Mesendoderm (in vitro differentiated cells): ENCODE measurements at regions not wholly inside any gene's neighbourhood (a gene's known extent, or its start where the extent isn't known, plus 50 kb on each side); places are given as distances from the start of the nearest gene placed in this dataset.

ENCODE experiments used
- DNase-seq: peaks from one replicate; pipeline ENCODE4 v3.0.0; 2013
- H2AK5ac ChIP-seq: 2 replicates; pipeline ENCODE4 v1.6.1; 2013; ENCODE audit warnings: low read length, inconsistent platforms
- H2BK120ac ChIP-seq: 2 replicates; pipeline ENCODE4 v1.6.1; 2013; ENCODE audit warnings: low read depth, mild to moderate bottlenecking, low read length, moderate library complexity, mixed read lengths
- H2BK15ac ChIP-seq: replicated peaks from 2 replicates; pipeline ENCODE4 v1.6.1; 2013; ENCODE audit warnings: low read depth, mild to moderate bottlenecking, moderate library complexity
- H2BK5ac ChIP-seq: 2 replicates; pipeline ENCODE4 v1.6.1; 2013; ENCODE audit warnings: low read length, inconsistent platforms
- H3K18ac ChIP-seq: 2 replicates; pipeline ENCODE4 v1.6.1; 2013; ENCODE audit warnings: mild to moderate bottlenecking, low read length, mixed read lengths
- H3K23ac ChIP-seq: one replicate; pipeline ENCODE4 v1.6.1; 2013; ENCODE audit warnings: low read length
- H3K27ac ChIP-seq: 2 replicates; pipeline ENCODE4 v1.5.1; 2013; ENCODE audit warnings: low read depth, mild to moderate bottlenecking, inconsistent platforms, low read length, moderate library complexity
- H3K27me3 ChIP-seq: 2 replicates; pipeline ENCODE4 v1.6.1; 2013; ENCODE audit warnings: low read length, control low read depth, mild to moderate bottlenecking, inconsistent platforms; ENCODE audit not compliant: insufficient read depth, poor library complexity
- H3K36me3 ChIP-seq: 2 replicates; pipeline ENCODE4 v1.6.1; 2013; ENCODE audit warnings: low read length, inconsistent platforms; ENCODE audit not compliant: control insufficient read depth, insufficient read depth
- H3K4ac ChIP-seq: one replicate; pipeline ENCODE4 v1.6.1; 2013; ENCODE audit warnings: low read depth, mild to moderate bottlenecking, low read length, moderate library complexity
- H3K4me1 ChIP-seq: 2 replicates; pipeline ENCODE4 v1.6.1; 2013; ENCODE audit warnings: low read depth, low read length, inconsistent platforms; ENCODE audit not compliant: control insufficient read depth
- H3K4me2 ChIP-seq: 2 replicates; pipeline ENCODE4 v1.6.1; 2013; ENCODE audit warnings: low read length
- H3K4me3 ChIP-seq: 2 replicates; pipeline ENCODE4 v1.5.1; 2013; ENCODE audit warnings: mild to moderate bottlenecking, low read length
- H3K56ac ChIP-seq: one replicate; pipeline ENCODE4 v1.6.1; 2013; ENCODE audit warnings: low read length
- H3K79me1 ChIP-seq: 2 replicates; pipeline ENCODE4 v1.6.1; 2013; ENCODE audit warnings: low read length, inconsistent platforms
- H3K79me2 ChIP-seq: 2 replicates; pipeline ENCODE4 v1.6.1; 2013; ENCODE audit warnings: mild to moderate bottlenecking, low read length; ENCODE audit not compliant: control insufficient read depth, insufficient read depth
- H3K9ac ChIP-seq: 2 replicates; pipeline ENCODE4 v1.6.1; 2013; ENCODE audit warnings: low read length, inconsistent platforms
- H4K5ac ChIP-seq: one replicate; pipeline ENCODE4 v1.6.1; 2013; ENCODE audit warnings: low read length
- H4K8ac ChIP-seq: one replicate; pipeline ENCODE4 v1.6.1; 2013; ENCODE audit warnings: low read depth, mild to moderate bottlenecking, control low read depth, low read length, moderate library complexity
- WGBS: extraction: QIAGEN DNeasy Blood & Tissue Kit; methylation state at CpG from one replicate; pipeline ENCODE4 v1.1.7; 2013; ENCODE audit warnings: low lambda C conversion rate, missing lambda C conversion rate; ENCODE audit not compliant: insufficient coverage; ENCODE audit errors: extremely low coverage; 5-methylcytosine and 5-hydroxymethylcytosine counted together

GRCh38 chr2:187078297-187078696, 229.3 kb upstream of the ZSWIM2 start:
- Histone ChIP-seq H3K27me3 (no peaks in the 10 kb centered on the region), H3K36me3 (no peaks in the 10 kb centered on the region), H3K4me2 (no peak overlapping the region), H3K4me1 (no peaks in the 10 kb centered on the region), H4K5ac (no peak overlapping the region), H2BK120ac (no peak overlapping the region), H3K79me2 (no peaks in the 10 kb centered on the region), H3K79me1 (no peaks in the 10 kb centered on the region), H3K18ac (no peak overlapping the region), H3K9ac (no peak overlapping the region), H3K4ac (no peak overlapping the region), H2BK5ac (no peak overlapping the region), H2BK15ac (no peak overlapping the region), H4K8ac (no peak overlapping the region), H3K4me3 (no peak overlapping the region), H3K56ac (no peak overlapping the region), H3K23ac (no peak overlapping the region), H2AK5ac (no peak overlapping the region), H3K27ac (no peak overlapping the region)
- DNase-seq, result peak; percentile 2
- WGBS, result no CpG with 5 or more reads among the region's 1 CpG

GRCh38 chr2:187075671-187076070, 226.7 kb upstream of the ZSWIM2 start:
- H3K9ac ChIP-seq, result no peak overlapping the region
- no peak overlapping the region for H3K56ac ChIP-seq
- no peaks in the 10 kb centered on the region for H3K36me3 ChIP-seq
- no peaks in the 10 kb centered on the region for H3K79me1 ChIP-seq
- no peak overlapping the region for H3K23ac ChIP-seq
- H3K27ac ChIP-seq, result no peak overlapping the region
- H3K4me2 ChIP-seq, result no peak overlapping the region
- H4K5ac ChIP-seq, result no peak overlapping the region
- no peaks in the 10 kb centered on the region for H3K79me2 ChIP-seq
- H3K4ac ChIP-seq, result no peak overlapping the region
- H3K27me3 ChIP-seq, result no peaks in the 10 kb centered on the region
- H3K18ac ChIP-seq, result no peak overlapping the region
- no CpG with 5 or more reads among the region's 4 CpGs for WGBS
- H2AK5ac ChIP-seq, result no peak overlapping the region
- H2BK120ac ChIP-seq, result no peak overlapping the region
- no peak overlapping the region for H3K4me3 ChIP-seq
- no peaks in the 10 kb centered on the region for H3K4me1 ChIP-seq
- DNase-seq, result no peak
- no peak overlapping the region for H4K8ac ChIP-seq
- no peak overlapping the region for H2BK15ac ChIP-seq
- no peak overlapping the region for H2BK5ac ChIP-seq

- H3K4ac ChIP-seq, result no peak overlapping the region
- H3K4me1 ChIP-seq, result no peaks in the 10 kb centered on the region
- no peak overlapping the region for H3K18ac ChIP-seq
- H3K27ac ChIP-seq, result no peak overlapping the region
- no peak overlapping the region for H2BK120ac ChIP-seq
- DNase-seq, result no peak
- no peaks in the 10 kb centered on the region for H3K27me3 ChIP-seq
- H3K23ac ChIP-seq, result no peak overlapping the region
- H2BK15ac ChIP-seq, result no peak overlapping the region
- H2AK5ac ChIP-seq, result no peak overlapping the region
- no peak overlapping the region for H3K56ac ChIP-seq
- no CpG with 5 or more reads among the region's 4 CpGs for WGBS
- no peak overlapping the region for H3K9ac ChIP-seq
- no peak overlapping the region for H3K4me2 ChIP-seq
- H4K8ac ChIP-seq, result no peak overlapping the region
- H3K79me2 ChIP-seq, result no peaks in the 10 kb centered on the region
- H3K36me3 ChIP-seq, result no peaks in the 10 kb centered on the region
- no peaks in the 10 kb centered on the region for H3K79me1 ChIP-seq
- no peak overlapping the region for H4K5ac ChIP-seq
- H2BK5ac ChIP-seq, result no peak overlapping the region
- H3K4me3 ChIP-seq, result no peak overlapping the region
These were observed 226.2 kb upstream of the ZSWIM2 start for GRCh38 chr2:187075199-187075635.

- H3K56ac ChIP-seq, result no peak overlapping the region
- no peak overlapping the region for H3K23ac ChIP-seq
- H4K8ac ChIP-seq, result no peak overlapping the region
- H2BK15ac ChIP-seq, result no peak overlapping the region
- no peak overlapping the region for H3K4me2 ChIP-seq
- H2BK120ac ChIP-seq, result no peak overlapping the region
- no peak overlapping the region for H3K27ac ChIP-seq
- no peaks in the 10 kb centered on the region for H3K4me1 ChIP-seq
- no peaks in the 10 kb centered on the region for H3K79me1 ChIP-seq
- H3K27me3 ChIP-seq, result no peaks in the 10 kb centered on the region
- no peak overlapping the region for H2AK5ac ChIP-seq
- H3K36me3 ChIP-seq, result no peaks in the 10 kb centered on the region
- H4K5ac ChIP-seq, result no peak overlapping the region
- H3K4me3 ChIP-seq, result no peak overlapping the region
- H2BK5ac ChIP-seq, result no peak overlapping the region
- no peak overlapping the region for H3K18ac ChIP-seq
- no peak for DNase-seq
- no peak overlapping the region for H3K4ac ChIP-seq
- H3K79me2 ChIP-seq, result no peaks in the 10 kb centered on the region
- H3K9ac ChIP-seq, result no peak overlapping the region
These were observed 209.2 kb upstream of the ZSWIM2 start for GRCh38 chr2:187058198-187058597.

GRCh38 chr2:187057466-187057865, 208.5 kb upstream of the ZSWIM2 start:
- Histone ChIP-seq H3K79me2 (no peaks in the 10 kb centered on the region), H3K4me1 (no peaks in the 10 kb centered on the region), H3K27ac (no peak overlapping the region), H2BK15ac (no peak overlapping the region), H4K5ac (no peak overlapping the region), H3K4me2 (no peak overlapping the region), H3K4ac (no peak overlapping the region), H3K79me1 (no peaks in the 10 kb centered on the region), H3K27me3 (no peaks in the 10 kb centered on the region), H3K9ac (no peak overlapping the region), H2BK120ac (no peak overlapping the region), H3K56ac (no peak overlapping the region), H3K18ac (no peak overlapping the region), H2AK5ac (no peak overlapping the region), H4K8ac (no peak overlapping the region), H3K4me3 (no peak overlapping the region), H3K36me3 (no peaks in the 10 kb centered on the region), H3K23ac (no peak overlapping the region), H2BK5ac (no peak overlapping the region)
- whole genome bisulfite sequencing, result no CpG with 5 or more reads among the region's 1 CpG
- DNase-seq, result no peak

GRCh38 chr2:187056416-187057334, 207.7 kb upstream of the ZSWIM2 start:
- Histone ChIP-seq H3K23ac (no peak overlapping the region), H3K79me2 (no peaks in the 10 kb centered on the region), H3K36me3 (no peaks in the 10 kb centered on the region), H3K4me2 (no peak overlapping the region), H3K4me3 (no peak overlapping the region), H2BK5ac (no peak overlapping the region), H3K79me1 (no peaks in the 10 kb centered on the region), H2BK15ac (no peak overlapping the region), H3K4ac (no peak overlapping the region), H3K56ac (no peak overlapping the region), H2AK5ac (no peak overlapping the region), H2BK120ac (no peak overlapping the region), H3K4me1 (no peaks in the 10 kb centered on the region), H3K27ac (no peak overlapping the region), H4K8ac (no peak overlapping the region), H4K5ac (no peak overlapping the region), H3K18ac (no peak overlapping the region), H3K9ac (no peak overlapping the region), H3K27me3 (no peaks in the 10 kb centered on the region)
- no CpG with 5 or more reads among the region's 4 CpGs for WGBS
- no peak for DNase-seq
